CD4-positive, alpha-beta T cell (primary cell): ENCODE measurements at regions not wholly inside any gene's neighbourhood (a gene's known extent, or its start where the extent isn't known, plus 50 kb on each side); places are given as distances from the start of the nearest gene placed in this dataset.

Source experiments
- ATAC-seq: fragments of 200-7000 bp; cut with Tn5 transposase; one replicate; pipeline ENCODE4 v1.10.0; 2022; ENCODE audit warnings: mild to moderate bottlenecking; ENCODE audit not compliant: poor library complexity
- CTCF ChIA-PET: fragments of 350-600 bp; sonication (Branson Sonifier 250); formaldehyde crosslinking; loops from one replicate; lab custom pipeline; 2021; ENCODE audit warnings: antibody characterized with exemption, inconsistent platforms; lab: Charles Lee
- POLR2A ChIA-PET: fragments of 350-600 bp; sonication (Branson Sonifier 250); formaldehyde crosslinking; loops from one replicate; lab custom pipeline; 2021; ENCODE audit warnings: antibody characterized with exemption, inconsistent platforms; lab: Charles Lee
- DNase-seq, 14 experiments: peaks; one replicate each; pipeline ENCODE4 v3.0.0-alpha.2; 2013 to 2020; ENCODE audit warnings: mixed read lengths in 2 of 14
- H3K27ac ChIP-seq, 2 donors: one replicate each; pipeline versions ENCODE4 v1.5.1 to v1.7.0; 2013; ENCODE audit warnings: low read length in 2 of 2, low read depth in 1 of 2, mild to moderate bottlenecking in 1 of 2
- H3K27me3 ChIP-seq, 2 experiments: 1 replicate in 1 of 2; 2 replicates in 1 of 2; pipeline versions ENCODE4 v1.6.1 to v1.7.0; 2013; ENCODE audit warnings: low read length in 2 of 2, control low read depth in 1 of 2, mild to moderate bottlenecking in 1 of 2, moderate library complexity in 1 of 2; ENCODE audit not compliant: insufficient read depth in 2 of 2, control insufficient read depth in 1 of 2
- H3K36me3 ChIP-seq: one replicate; pipeline ENCODE4 v1.6.1; 2013; ENCODE audit warnings: low read length, control low read depth; ENCODE audit not compliant: insufficient read depth
- H3K4me1 ChIP-seq: one replicate; pipeline ENCODE4 v1.6.1; 2013; ENCODE audit warnings: low read length, control low read depth; ENCODE audit not compliant: insufficient read depth
- H3K4me3 ChIP-seq: one replicate; pipeline ENCODE4 v1.5.1; 2013; ENCODE audit warnings: mild to moderate bottlenecking, low read length, moderate library complexity
- H3K9me3 ChIP-seq, 2 experiments: 1 replicate in 1 of 2; 2 replicates in 1 of 2; pipeline versions ENCODE4 v1.6.1 to v1.7.0; 2013; ENCODE audit warnings: low read length in 2 of 2, mild to moderate bottlenecking in 2 of 2, control low read depth in 1 of 2, moderate library complexity in 1 of 2; ENCODE audit not compliant: control insufficient read depth in 1 of 2, insufficient read depth in 1 of 2
- H3K27ac Mint-ChIP-seq: one replicate; pipeline ENCODE4 v1.8.0; 2020; ENCODE audit warnings: mixed read lengths
- H3K27me3 Mint-ChIP-seq: one replicate; pipeline ENCODE4 v1.8.0; 2021; ENCODE audit warnings: mixed read lengths
- H3K36me3 Mint-ChIP-seq: one replicate; pipeline ENCODE4 v1.8.0; 2021; ENCODE audit warnings: low read depth, mixed read lengths
- H3K4me1 Mint-ChIP-seq: one replicate; pipeline ENCODE4 v1.8.0; 2021; ENCODE audit warnings: low read depth, mixed read lengths
- H3K4me3 Mint-ChIP-seq: one replicate; pipeline ENCODE4 v1.8.0; 2020; ENCODE audit warnings: mild to moderate bottlenecking, mixed read lengths
- H3K9me3 Mint-ChIP-seq: one replicate; pipeline ENCODE4 v1.8.0; 2020; ENCODE audit warnings: mixed read lengths
- CTCF ChIP-seq: fragments of 200-600 bp; IDR thresholded peaks from one replicate; pipeline ENCODE4 v1.8.0; 2022; ENCODE audit warnings: antibody characterized with exemption, mild to moderate bottlenecking
- intact Hi-C, 2 experiments: fragments of 100-400 bp; cut with DNase I in 1 of 2; cut with micrococcal nuclease in 1 of 2; formaldehyde crosslinking; loops; one replicate each; pipeline versions ENCODE4 v1.15.1 to v1.9.0; 2023 to 2025; cut with DNase I, micrococcal nuclease

- no peak for ATAC-seq
- Histone ChIP-seq H3K27ac (no peak overlapping the region), H3K4me3 (no peak overlapping the region), H3K4me1 (no peaks in the 10 kb centered on the region), H3K27me3 (peaks cover 5 to 15% of the 10 kb centered on the region in 2 experiments), H3K36me3 (no peaks in the 10 kb centered on the region), H3K9me3 (no peaks in the 10 kb centered on the region)
- Mint-ChIP-seq H3K27ac (no peak overlapping the region), H3K27me3 (peaks cover 56% of the 10 kb centered on the region), H3K36me3 (no peaks in the 10 kb centered on the region), H3K4me3 (no peak overlapping the region), H3K9me3 (no peaks in the 10 kb centered on the region), H3K4me1 (no peaks in the 10 kb centered on the region)
- TF ChIP-seq CTCF: no peak
- DNase-seq: no peak
- intact Hi-C loops: no loop called here
- POLR2A ChIA-PET: no interaction called here
- CTCF ChIA-PET: no interaction called here
These were observed 119.1 kb downstream of the RRM1 start for GRCh38 chr11:4213746-4214145.

DNA sequence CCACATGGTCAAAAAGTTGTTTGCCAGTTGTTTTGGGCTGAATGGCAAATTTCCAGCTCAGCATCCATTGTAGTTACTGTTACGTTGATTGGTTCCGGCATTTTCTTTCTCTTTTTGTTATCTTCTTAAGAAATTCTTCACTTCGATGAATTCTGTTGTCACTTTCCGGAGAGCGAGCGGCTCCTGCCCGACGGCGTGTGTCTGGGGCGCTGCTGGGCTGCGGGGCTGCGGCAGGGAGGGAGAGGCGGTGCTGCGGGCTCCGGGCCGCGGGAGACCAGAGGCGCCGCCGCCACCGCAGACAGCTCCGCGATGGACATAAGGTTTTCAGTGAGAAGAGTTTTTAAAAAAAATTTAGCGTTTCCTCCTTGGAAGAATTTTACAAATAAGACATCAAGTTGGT, 117.4 kb downstream of the RRM1 start:
- no peaks in the 10 kb centered on the region for H3K4me1 ChIP-seq
- H3K27ac ChIP-seq: no peak overlapping the region
- ChIA-PET CTCF (no interaction called here), POLR2A (no interaction called here)
- ATAC-seq (no peak), DNase-seq (no peak)
- H3K36me3 ChIP-seq: no peaks in the 10 kb centered on the region
- H3K27me3 Mint-ChIP-seq: peaks cover 51% of the 10 kb centered on the region
- H3K27me3 ChIP-seq: peaks cover 5 to 15% of the 10 kb centered on the region in 2 experiments
- H3K4me3 ChIP-seq: no peak overlapping the region
- no peak for TF ChIP-seq CTCF
- intact Hi-C loops: no loop called here
- no peak overlapping the region for H3K27ac Mint-ChIP-seq
- no peaks in the 10 kb centered on the region for H3K4me1 Mint-ChIP-seq
- no peak overlapping the region for H3K4me3 Mint-ChIP-seq
- no peaks in the 10 kb centered on the region for H3K9me3 Mint-ChIP-seq
- no peaks in the 10 kb centered on the region for H3K9me3 ChIP-seq
- H3K36me3 Mint-ChIP-seq: no peaks in the 10 kb centered on the region

DNA sequence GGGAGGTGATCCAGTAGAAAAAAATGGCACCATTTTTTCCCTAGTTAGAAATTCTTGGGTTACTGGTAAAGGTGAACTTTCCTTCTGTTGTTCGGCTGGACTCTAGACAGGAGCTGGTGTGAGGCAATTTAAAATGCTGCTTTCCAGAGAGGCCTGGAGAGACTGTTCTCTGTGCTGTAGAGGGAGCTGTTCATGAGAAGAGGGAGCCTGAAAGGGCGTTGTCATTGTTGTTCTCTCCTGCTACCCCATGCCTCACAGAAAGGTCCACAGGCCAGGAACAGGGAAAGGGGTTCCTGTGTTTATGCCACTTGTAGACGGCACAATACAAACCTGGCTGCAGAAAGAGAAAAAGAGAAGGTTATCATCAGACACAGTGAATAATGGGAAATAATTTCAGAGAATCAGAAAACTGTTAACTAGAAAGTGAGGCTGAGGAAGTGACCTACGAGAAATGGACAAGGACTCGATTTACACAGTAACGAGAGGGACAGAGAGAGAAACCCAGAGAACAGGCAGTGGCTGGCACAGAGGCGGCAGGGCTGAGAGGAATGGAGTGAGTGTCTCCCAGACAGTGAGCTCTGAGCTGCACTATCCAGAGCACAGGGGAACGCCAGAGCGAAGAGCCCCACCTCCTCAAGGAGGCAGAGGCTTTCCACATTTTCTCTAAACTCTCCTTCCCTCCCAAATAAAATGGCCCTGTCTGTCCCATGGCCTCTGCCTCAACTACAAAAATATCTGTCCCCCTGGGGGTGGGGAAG, 109.2 kb downstream of the RRM1 start:
- intact Hi-C loops: no loop called here
- ATAC-seq: no peak
- no peaks in the 10 kb centered on the region for H3K4me1 ChIP-seq
- POLR2A ChIA-PET: no interaction called here
- CTCF ChIA-PET: interaction anchor here (1.1 kb wide), 1 partner anchor 16 kb away, joined by 3 read pairs; no protein-coding TSS in a partner anchor
- H3K27ac ChIP-seq: no peak overlapping the region
- no peaks in the 10 kb centered on the region for H3K36me3 ChIP-seq
- H3K9me3 ChIP-seq: no peaks in the 10 kb centered on the region
- no peak overlapping the region for H3K27ac Mint-ChIP-seq
- H3K9me3 Mint-ChIP-seq: no peaks in the 10 kb centered on the region
- H3K27me3 ChIP-seq: peaks cover 0 to 6% of the 10 kb centered on the region in 2 experiments
- no peak for TF ChIP-seq CTCF
- H3K4me3 Mint-ChIP-seq: no peak overlapping the region
- H3K4me3 ChIP-seq: no peak overlapping the region
- H3K27me3 Mint-ChIP-seq: peaks cover 49% of the 10 kb centered on the region
- no peaks in the 10 kb centered on the region for H3K4me1 Mint-ChIP-seq
- H3K36me3 Mint-ChIP-seq: no peaks in the 10 kb centered on the region
- DNase-seq: no peak
